GM19351 (cell line): ENCODE measurements at regions not wholly inside any gene's neighbourhood (a gene's known extent, or its start where the extent isn't known, plus 50 kb on each side); places are given as distances from the start of the nearest gene placed in this dataset.
"Not testable (repeated sequence)": the region's sequence is repeated elsewhere in the genome, so short reads cannot be mapped to it uniquely, and the experiment has no call there.

Experiments used
- ATAC-seq: cut with Tn5 transposase; IDR thresholded peaks from one replicate; pipeline ENCODE4 v1.9.1; 2021; ENCODE audit warnings: mild to moderate bottlenecking, moderate library complexity; ENCODE audit not compliant: unreplicated experiment

- no peak for ATAC-seq
Observed at GRCh38 chr2:13950761-13951160, 681.8 kb upstream of the LRATD1 start.

GRCh38 chr2:13968811-13969210 lies 663.7 kb upstream of the LRATD1 start:
- no peak for ATAC-seq

- no peak for ATAC-seq
Observed at GRCh38 chr2:13986119-13986720, 646.3 kb upstream of the LRATD1 start.

- ATAC-seq, result no peak
Observed at GRCh38 chr2:13996527-13996926, 636.0 kb upstream of the LRATD1 start.

GRCh38 chr2:14011190-14011589 lies 621.3 kb upstream of the LRATD1 start:
- no peak for ATAC-seq

GRCh38 chr2:14015113-14015630 lies 617.3 kb upstream of the LRATD1 start:
- no peak for ATAC-seq

- ATAC-seq, result no peak
Observed at GRCh38 chr2:14016289-14016955, 616.1 kb upstream of the LRATD1 start.

- no peak for ATAC-seq
Observed at GRCh38 chr2:14018620-14019019, 613.9 kb upstream of the LRATD1 start.

- ATAC-seq, result no peak
Observed at GRCh38 chr2:14023558-14023957, 609.0 kb upstream of the LRATD1 start.

GRCh38 chr2:14039134-14039533 lies 593.4 kb upstream of the LRATD1 start:
- no peak for ATAC-seq

- no peak for ATAC-seq
Observed at GRCh38 chr2:14047491-14047890, 585.0 kb upstream of the LRATD1 start.

- ATAC-seq, result no peak
Observed at GRCh38 chr2:14051401-14051800, 581.1 kb upstream of the LRATD1 start.

GRCh38 chr2:14053105-14053504 lies 579.4 kb upstream of the LRATD1 start:
- no peak for ATAC-seq

- ATAC-seq, result no peak
Observed at GRCh38 chr2:14064346-14064745, 568.2 kb upstream of the LRATD1 start.

- no peak for ATAC-seq
Observed at GRCh38 chr2:14072338-14072737, 560.2 kb upstream of the LRATD1 start.

GRCh38 chr2:14074691-14075090 lies 557.8 kb upstream of the LRATD1 start:
- ATAC-seq, result no peak

GRCh38 chr2:14079576-14079975 lies 552.9 kb upstream of the LRATD1 start:
- ATAC-seq, result no peak

GRCh38 chr2:14081521-14081920 lies 551.0 kb upstream of the LRATD1 start:
- no peak for ATAC-seq

- ATAC-seq, result no peak
Observed at GRCh38 chr2:14082640-14083039, 549.9 kb upstream of the LRATD1 start.

GRCh38 chr2:14094592-14094991 lies 537.9 kb upstream of the LRATD1 start:
- no peak for ATAC-seq

- not testable (repeated sequence) for ATAC-seq
Observed at GRCh38 chr2:14099101-14099500, 533.4 kb upstream of the LRATD1 start.

GRCh38 chr2:14114275-14114674 lies 518.2 kb upstream of the LRATD1 start:
- ATAC-seq, result no peak

- no peak for ATAC-seq
Observed at GRCh38 chr2:14120376-14120775, 512.1 kb upstream of the LRATD1 start.
